ENCODE measurements at regions not wholly inside any gene's neighbourhood (a gene's known extent, or its start where the extent isn't known, plus 50 kb on each side); places are given as distances from the start of the nearest gene placed in this dataset.

GRCh38 chr20:40050596-40050995, 638.4 kb downstream of the MAFB start:
- Mint-ChIP-seq H3K36me3 (ENCODE audit: low read depth) (no peaks in the 10 kb centered on the region), H3K4me3 (no peak overlapping the region), H3K27ac (no peak overlapping the region), H3K27me3 (ENCODE audit: insufficient read depth) (no peaks in the 10 kb centered on the region), H3K9me3 (peaks cover 30% of the 10 kb centered on the region), H3K4me1 (ENCODE audit: low read depth) (no peaks in the 10 kb centered on the region)
- no peak for DNase-seq
- TF ChIP-seq CTCF (IDR thresholded peaks at IDR 0.05): no peak

- Mint-ChIP-seq H3K27ac (no peak overlapping the region), H3K9me3 (peaks cover 30% of the 10 kb centered on the region), H3K4me3 (no peak overlapping the region), H3K4me1 (ENCODE audit: low read depth) (no peaks in the 10 kb centered on the region), H3K27me3 (ENCODE audit: insufficient read depth) (no peaks in the 10 kb centered on the region), H3K36me3 (ENCODE audit: low read depth) (no peaks in the 10 kb centered on the region)
- DNase-seq: no peak
- TF ChIP-seq CTCF (IDR thresholded peaks at IDR 0.05): no peak
These were observed 639.2 kb downstream of the MAFB start for GRCh38 chr20:40049854-40050253.

- Mint-ChIP-seq H3K27ac (no peak overlapping the region), H3K4me1 (ENCODE audit: low read depth) (no peaks in the 10 kb centered on the region), H3K9me3 (peaks cover 21% of the 10 kb centered on the region), H3K4me3 (no peak overlapping the region), H3K27me3 (ENCODE audit: insufficient read depth) (no peaks in the 10 kb centered on the region), H3K36me3 (ENCODE audit: low read depth) (no peaks in the 10 kb centered on the region)
- TF ChIP-seq CTCF (IDR thresholded peaks at IDR 0.05): no peak
- DNase-seq: no peak
These were observed 642.3 kb downstream of the MAFB start for GRCh38 chr20:40046703-40047102.

- no peaks in the 10 kb centered on the region for H3K4me1 Mint-ChIP-seq (ENCODE audit: low read depth)
- H3K27me3 Mint-ChIP-seq (ENCODE audit: insufficient read depth): no peaks in the 10 kb centered on the region
- DNase-seq: no peak
- TF ChIP-seq CTCF (IDR thresholded peaks at IDR 0.05): no peak
- H3K4me3 Mint-ChIP-seq: no peak overlapping the region
- no peaks in the 10 kb centered on the region for H3K36me3 Mint-ChIP-seq (ENCODE audit: low read depth)
- peaks cover 24% of the 10 kb centered on the region for H3K9me3 Mint-ChIP-seq
- H3K27ac Mint-ChIP-seq: no peak overlapping the region
These were observed 651.5 kb downstream of the MAFB start for GRCh38 chr20:40037511-40037910.

GRCh38 chr20:40029589-40029988, 659.4 kb downstream of the MAFB start:
- no peaks in the 10 kb centered on the region for H3K4me1 Mint-ChIP-seq (ENCODE audit: low read depth)
- no peak overlapping the region for H3K27ac Mint-ChIP-seq
- no peak for TF ChIP-seq CTCF (IDR thresholded peaks at IDR 0.05)
- H3K9me3 Mint-ChIP-seq: peaks cover 46% of the 10 kb centered on the region
- no peak for DNase-seq
- no peaks in the 10 kb centered on the region for H3K27me3 Mint-ChIP-seq (ENCODE audit: insufficient read depth)
- H3K4me3 Mint-ChIP-seq: no peak overlapping the region
- no peaks in the 10 kb centered on the region for H3K36me3 Mint-ChIP-seq (ENCODE audit: low read depth)

GRCh38 chr20:40019510-40019909, 669.5 kb downstream of the MAFB start:
- no peak for TF ChIP-seq CTCF (IDR thresholded peaks at IDR 0.05)
- DNase-seq: no peak
- no peak overlapping the region for H3K27ac Mint-ChIP-seq
- no peaks in the 10 kb centered on the region for H3K36me3 Mint-ChIP-seq (ENCODE audit: low read depth)
- H3K9me3 Mint-ChIP-seq: peaks cover 31% of the 10 kb centered on the region
- no peak overlapping the region for H3K4me3 Mint-ChIP-seq
- H3K4me1 Mint-ChIP-seq (ENCODE audit: low read depth): no peaks in the 10 kb centered on the region
- no peaks in the 10 kb centered on the region for H3K27me3 Mint-ChIP-seq (ENCODE audit: insufficient read depth)
